G401 (cell line): ENCODE measurements at regions not wholly inside any gene's neighbourhood (a gene's known extent, or its start where the extent isn't known, plus 50 kb on each side); places are given as distances from the start of the nearest gene placed in this dataset.

ENCODE experiments used
- DNase-seq: peaks from one replicate; pipeline ENCODE4 v3.0.0-alpha.2; 2015; ENCODE audit warnings: low spot score
- in situ Hi-C: cut with HindIII; loops from 2 replicates; pipeline ENCODE4 v1.10.0; 2016; ENCODE audit warnings: low sequenced_read_pairs, mixed read lengths

DNA sequence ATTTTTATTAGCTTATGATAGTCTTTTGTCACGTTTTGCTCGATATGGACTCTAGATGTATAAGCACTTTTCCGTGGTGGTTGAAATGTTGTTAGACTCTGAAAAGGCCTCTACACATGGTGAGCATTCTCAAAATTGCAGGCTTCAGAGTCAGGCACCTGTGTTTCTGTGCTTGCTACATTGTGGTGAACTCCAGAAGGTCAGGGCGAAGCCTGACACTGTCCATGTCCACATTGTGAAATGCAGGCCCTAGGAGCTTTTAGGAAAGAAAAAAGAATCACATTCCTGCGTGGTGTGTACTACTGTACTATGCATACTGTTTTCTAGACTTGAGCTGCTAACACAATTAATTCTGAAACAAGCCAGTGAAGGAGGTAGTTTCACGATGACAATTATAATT, 86.3 kb downstream of the HS3ST1 start:
- no peak for DNase-seq
- in situ Hi-C loops = no loop called here

- no peak for DNase-seq
- in situ Hi-C loops = no loop called here
These were observed 87.2 kb downstream of the HS3ST1 start for GRCh38 chr4:11341337-11342043.

DNA sequence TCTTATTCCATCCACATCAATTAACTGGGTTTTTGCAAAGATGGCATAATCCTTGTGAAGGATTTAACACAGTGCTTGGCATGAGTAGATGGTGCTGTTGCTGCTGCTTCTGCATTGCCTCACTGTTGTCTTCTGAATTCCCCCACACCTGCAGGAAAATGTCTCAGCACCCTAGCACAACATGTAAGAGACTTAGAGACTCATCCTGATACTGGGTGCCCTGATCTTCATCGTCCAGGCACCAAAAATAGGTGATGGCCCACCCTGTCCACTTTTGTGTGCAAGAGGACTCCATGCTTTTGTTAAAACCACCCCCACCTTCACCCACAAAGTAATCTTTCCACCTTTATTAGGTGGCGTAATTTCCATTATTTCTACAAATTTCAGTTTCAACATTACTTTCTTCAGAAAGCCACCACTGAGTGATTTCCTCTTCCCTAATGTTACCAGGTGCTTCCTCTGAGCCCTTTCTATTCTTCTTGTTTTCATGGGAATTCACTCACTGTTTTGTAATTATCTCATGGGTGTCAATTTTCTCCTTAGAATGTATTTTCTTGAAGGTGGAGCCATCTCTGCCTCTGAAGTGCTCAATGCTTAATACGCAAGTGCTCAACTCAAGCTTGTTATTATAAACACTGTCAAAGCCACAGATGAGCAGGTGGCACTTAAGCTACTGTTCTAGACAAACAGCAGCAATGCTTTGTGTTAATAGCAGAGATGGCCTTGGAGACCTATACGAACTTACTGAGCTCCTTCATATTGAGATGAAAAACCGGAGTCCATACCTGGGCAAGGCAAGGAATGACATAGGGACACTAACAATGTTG, 89.5 kb downstream of the HS3ST1 start:
- in situ Hi-C loops = no loop called here
- DNase-seq = no peak

DNA sequence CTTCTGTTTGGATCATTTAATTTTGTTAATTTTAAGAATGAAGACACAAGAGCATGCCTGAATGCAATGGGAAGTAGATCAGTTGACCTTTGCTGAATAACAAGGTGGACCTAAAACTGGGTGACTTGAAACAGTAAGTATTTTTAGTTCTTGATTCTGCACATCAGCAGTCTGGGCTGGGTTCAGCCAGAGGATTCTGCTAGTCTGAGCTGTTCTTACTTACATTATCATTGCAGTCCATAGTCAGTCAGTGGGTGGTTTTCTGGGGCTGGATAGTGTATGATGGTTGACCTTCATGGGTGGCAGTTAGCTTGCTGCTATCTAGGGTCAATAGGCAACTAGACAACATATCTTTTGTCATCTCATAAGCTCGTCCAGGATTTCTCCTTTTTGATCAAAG, 91.4 kb downstream of the HS3ST1 start:
- no peak for DNase-seq
- in situ Hi-C loops = no loop called here

GRCh38 chr4:11336435-11336834, 92.3 kb downstream of the HS3ST1 start:
- in situ Hi-C loops = no loop called here
- DNase-seq = no peak

- no peak for DNase-seq
- in situ Hi-C loops = no loop called here
These were observed 93.8 kb downstream of the HS3ST1 start for GRCh38 chr4:11334887-11335286.

- DNase-seq = peak; percentile 87
- in situ Hi-C loops = no loop called here
These were observed 100.3 kb downstream of the HS3ST1 start for GRCh38 chr4:11328401-11328800.

GRCh38 chr4:11326021-11326420, 102.7 kb downstream of the HS3ST1 start:
- in situ Hi-C loops = no loop called here

DNA sequence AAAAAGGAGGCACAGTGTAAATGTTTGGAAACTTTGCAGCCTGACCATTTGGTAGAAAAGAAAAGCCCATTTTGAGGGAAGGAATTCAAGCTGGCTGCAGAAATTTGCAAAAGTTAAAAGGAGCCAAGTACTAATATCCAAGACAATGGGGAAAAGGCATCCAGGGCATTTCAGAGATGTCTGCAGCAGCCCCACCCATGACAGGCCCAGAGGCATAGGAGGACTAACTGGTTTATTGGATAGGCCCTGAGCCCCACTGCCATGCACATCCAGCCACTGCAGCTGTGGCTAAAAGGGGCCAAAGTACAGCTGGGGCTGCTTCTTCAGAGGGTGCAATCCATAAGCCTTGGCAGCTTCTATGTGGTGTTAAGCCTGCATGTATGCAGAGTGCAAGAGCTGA, 104.9 kb downstream of the HS3ST1 start:
- no peak for DNase-seq
- in situ Hi-C loops = no loop called here

More at GRCh38 chr4:11326021-11326420, 102.7 kb downstream of the HS3ST1 start:
- no peak for DNase-seq

DNA sequence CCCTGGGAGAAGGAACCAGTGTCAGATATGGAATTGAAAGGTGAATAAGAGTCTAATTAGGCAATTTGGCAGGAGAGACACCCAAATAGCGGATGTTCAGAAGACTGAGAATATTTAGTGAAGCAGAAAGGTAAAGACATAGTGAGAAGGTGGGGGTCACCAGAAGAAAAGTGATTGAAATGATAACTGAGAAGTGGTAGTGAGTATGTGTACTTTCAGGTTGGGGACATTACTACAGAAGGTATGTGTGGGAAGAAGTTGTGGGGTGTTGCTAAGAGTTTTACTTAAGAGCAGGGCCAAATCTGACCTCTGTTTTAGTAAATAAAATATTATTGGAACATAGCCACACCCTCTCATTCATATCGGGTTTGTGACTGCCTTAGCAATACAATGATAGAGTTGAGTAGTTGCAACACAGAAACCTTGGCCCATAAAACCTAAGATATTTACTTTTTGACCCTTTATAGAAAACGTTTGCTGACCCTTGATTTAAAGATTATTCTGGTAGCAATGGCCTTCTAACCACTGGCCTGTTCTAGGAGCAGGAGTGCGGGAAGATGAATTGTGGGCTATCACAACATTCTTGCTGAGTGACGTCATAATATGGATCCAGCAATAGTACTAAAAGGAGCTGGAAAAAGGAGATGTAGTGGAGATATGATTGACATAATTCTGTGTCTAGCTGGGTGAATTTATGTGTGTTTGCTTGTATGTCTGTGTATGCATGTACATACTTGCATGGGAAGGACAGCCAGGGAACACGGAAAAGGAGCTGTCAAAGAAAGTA, 115.3 kb downstream of the HS3ST1 start:
- in situ Hi-C loops = no loop called here
- DNase-seq = no peak

DNA sequence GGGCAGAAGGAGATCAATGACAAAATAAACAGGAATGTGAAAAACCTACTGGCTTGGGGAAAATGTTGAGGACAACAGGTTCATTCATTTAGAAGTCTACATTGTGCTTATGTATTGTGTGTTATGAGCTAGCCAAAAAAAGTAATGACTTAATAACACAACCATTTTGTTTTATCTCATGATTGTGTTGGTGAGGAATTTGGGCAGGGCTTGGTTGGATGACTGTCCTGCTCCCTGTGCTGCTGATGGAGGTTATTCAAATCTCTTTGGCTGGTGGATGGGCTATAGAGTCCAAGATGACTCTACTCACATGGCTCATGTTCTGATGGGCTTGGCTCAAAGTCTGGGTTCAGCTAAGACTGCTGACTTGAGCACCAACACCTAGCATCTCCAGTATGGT, 116.3 kb downstream of the HS3ST1 start:
- in situ Hi-C loops = no loop called here
- no peak for DNase-seq

- in situ Hi-C loops = no loop called here
- DNase-seq = no peak
These were observed 127.5 kb downstream of the HS3ST1 start for GRCh38 chr4:11301075-11301660.

DNA sequence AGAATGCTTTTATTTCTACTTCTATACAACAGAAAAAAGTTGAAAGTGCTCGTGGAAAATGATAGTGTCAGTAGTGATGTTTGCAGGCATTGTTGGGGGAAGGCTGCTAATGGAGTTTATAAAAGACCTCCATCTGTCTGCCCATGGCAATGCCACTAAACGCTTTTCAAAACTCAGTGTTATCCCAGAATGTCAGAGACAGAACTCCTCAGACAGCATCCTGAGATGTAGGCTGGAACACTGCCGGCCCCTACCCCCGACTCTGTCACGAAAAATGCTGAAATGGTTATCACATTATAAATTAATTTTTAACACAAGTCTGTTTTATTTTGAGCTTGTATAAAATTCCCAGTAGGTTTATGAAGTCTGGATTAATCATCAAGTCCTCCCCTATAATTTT, 128.9 kb downstream of the HS3ST1 start:
- DNase-seq = no peak
- in situ Hi-C loops = no loop called here

DNA sequence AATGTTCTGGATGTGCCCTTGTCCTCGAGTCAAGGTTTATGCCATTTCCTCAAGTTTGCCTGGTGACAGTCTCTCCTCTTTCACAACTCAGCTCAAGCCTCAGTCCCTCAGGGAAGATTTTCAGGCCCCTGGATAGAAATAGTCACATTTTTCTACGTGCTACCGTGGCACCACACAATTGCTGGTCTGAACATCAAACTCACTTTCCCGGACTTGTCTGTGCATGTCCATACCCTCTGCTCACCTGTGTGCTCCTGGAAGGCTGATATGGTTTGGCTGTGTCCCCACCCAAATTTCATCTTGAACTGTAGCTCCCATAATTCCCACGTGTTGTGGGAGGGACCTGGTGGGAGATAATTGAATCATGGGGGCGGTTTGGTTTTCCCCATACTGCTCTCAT, 129.7 kb downstream of the HS3ST1 start:
- in situ Hi-C loops = no loop called here
- DNase-seq = no peak

GRCh38 chr4:11298451-11298850, 130.2 kb downstream of the HS3ST1 start:
- in situ Hi-C loops = no loop called here
- no peak for DNase-seq

- in situ Hi-C loops = no loop called here
These were observed 131.1 kb downstream of the HS3ST1 start for GRCh38 chr4:11297627-11298026.

DNA sequence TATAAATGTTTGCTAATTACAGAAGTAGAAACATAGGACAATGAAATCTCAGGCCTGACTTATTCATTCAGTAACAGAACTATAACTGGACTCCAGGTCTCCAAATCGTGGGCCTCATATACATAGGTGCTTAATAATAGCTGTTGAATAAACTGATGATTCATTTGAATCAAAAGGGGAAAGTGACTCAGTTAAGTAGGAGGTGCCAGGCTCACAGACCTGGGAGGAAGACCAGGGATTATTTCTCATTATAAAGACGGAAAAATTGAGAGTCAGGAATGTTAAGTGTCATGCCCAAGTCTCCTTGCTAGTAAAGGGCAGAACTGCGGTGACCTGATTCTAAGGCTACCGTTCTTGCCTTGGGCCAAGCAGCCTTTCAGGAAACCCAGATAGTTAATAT, 131.5 kb downstream of the HS3ST1 start:
- DNase-seq = peak; percentile 5
- in situ Hi-C loops = no loop called here

More at GRCh38 chr4:11297627-11298026, 131.1 kb downstream of the HS3ST1 start:
- no peak for DNase-seq

DNA sequence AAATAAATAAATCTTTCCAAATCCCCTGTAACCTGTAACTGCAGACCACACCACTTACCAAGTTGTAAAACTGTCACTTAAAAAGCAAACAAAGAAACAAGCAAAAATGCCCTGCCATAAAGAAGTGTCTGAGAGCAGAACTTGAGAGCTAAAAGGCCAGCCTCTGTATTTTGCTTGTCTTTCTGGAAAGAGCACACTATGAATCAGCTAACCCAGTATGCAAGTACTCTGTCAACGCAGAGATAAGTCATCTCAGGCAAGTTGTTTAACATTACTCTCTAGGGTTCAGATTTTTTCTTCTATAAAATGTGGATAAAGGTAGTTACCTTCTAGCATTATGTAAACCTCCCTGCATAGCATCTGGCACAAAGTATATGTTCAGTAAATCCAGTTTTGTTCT, 134.8 kb downstream of the HS3ST1 start:
- DNase-seq = no peak
- in situ Hi-C loops = no loop called here

DNA sequence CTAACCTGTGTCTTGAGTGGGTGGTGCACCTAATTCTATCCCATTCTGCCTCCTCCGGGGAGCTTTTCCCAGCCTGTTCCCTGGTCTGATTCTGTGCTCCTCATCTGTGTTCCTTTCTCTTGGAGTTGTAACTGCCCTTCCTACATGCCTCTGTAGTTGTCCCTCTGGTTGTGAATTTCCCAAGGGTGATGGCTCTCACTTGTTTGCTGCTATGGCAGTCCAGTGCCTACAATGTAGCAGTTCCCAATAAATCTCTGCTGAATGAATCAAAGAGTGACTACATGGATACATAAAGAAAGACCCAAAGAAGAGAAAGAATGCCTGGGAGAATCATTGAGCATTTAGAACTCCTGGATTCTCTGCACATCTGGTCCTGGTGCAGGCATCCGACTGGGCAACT, 141.6 kb downstream of the HS3ST1 start:
- no peak for DNase-seq
- in situ Hi-C loops = no loop called here

- DNase-seq = no peak
- in situ Hi-C loops = no loop called here
These were observed 142.2 kb downstream of the HS3ST1 start for GRCh38 chr4:11286533-11286932.
